Urothelium cell line (cell line): ENCODE measurements at regions not wholly inside any gene's neighbourhood (a gene's known extent, or its start where the extent isn't known, plus 50 kb on each side); places are given as distances from the start of the nearest gene placed in this dataset.

Source experiments
- DNase-seq: peaks from one replicate; pipeline ENCODE4 v3.0.0; 2011; ENCODE audit warnings: low spot score, mixed read lengths
- FAIRE-seq: peaks from 2 replicates; lab custom pipeline; 2011; peaks lifted over from hg19 to GRCh38; lab: Jason Lieb, UNC

DNA sequence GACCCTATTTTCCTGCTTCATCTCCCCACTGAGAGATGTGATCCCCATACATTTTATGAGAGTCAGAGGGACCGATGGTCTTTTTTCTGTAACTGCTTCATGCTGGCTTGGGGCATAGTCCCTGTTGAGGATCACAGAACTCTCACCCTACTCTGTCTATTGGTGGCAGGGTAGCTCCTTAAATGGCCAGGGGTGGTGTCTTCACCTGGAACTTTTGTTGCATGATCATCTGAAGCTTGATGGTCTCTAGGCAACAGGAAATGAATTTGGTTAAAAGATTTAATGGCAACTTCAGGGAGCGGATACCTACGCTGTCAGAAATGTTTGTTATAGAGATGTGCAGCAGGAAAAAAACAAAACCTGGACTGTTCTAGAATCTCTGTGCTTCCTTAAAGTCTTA, 87.0 kb upstream of the GLIS3 start:
- FAIRE-seq (no peak), DNase-seq (no peak)

DNA sequence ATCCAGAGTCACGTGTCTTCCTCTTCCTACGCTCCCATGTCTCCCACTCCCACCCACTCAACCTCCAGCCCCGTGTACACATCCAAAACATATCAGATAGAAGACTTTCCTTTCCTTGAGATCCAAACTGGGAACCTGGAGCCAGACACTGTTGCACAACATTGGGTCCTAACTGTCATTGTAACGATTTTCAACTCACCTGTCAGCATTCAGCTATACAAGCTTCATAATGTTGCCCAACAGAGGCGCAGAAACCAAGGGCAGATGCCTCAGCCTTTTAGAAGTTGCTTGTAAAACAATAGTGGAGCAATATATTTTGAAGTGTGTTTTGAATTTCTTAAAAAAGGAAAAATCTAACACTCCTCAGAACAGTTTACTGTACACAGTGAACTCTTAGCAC, 84.9 kb upstream of the GLIS3 start:
- no peak for FAIRE-seq
- DNase-seq, result no peak

DNA sequence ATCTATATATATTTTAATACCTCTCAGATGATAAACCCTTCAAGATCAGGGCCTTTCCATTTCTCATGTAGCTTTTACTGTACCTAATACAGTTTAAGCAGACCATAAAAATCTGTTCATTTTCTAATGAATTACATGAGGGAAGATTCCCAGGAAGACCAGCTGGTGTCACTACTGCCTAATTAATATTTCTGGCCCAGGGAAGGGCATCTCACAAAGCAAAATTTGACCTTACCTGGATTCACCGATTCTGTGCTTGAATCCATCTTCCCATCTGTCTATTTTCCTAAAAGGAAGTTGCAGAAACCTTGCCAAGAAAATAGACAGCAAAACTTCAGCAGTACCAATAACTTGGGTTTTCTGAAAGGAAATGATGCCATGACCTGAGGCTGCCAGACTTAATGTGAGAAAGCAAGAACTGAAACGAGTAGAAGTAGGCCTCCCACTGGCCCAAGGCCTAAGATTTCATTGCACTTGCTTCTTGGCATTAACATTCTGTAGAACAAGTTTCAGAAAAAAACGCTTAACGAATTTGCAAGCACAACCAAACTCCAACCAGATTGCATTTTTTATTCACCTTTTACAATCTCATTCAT, 83.0 kb upstream of the GLIS3 start:
- DNase-seq, result no peak
- no peak for FAIRE-seq

DNA sequence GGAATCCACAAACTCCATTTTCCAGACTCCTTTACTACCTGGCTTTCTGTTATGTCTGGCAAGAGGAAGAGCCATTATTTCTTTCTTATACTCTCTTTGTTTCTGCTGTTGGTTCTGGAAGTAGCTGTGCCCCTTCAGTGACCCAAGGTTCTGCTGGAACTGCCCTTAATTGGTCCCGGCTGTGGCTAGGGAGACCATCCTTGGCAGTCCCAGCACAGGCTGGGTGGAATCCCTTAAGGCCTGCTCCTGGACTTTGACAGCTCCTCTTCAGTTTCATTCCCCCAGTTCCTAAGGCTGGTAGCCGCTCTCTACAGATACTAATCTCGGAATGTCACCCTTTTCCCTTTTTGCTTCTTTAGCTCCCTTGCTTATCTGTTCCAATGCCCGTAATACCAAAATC, 81.9 kb upstream of the GLIS3 start:
- DNase-seq, result no peak
- FAIRE-seq, result no peak

DNA sequence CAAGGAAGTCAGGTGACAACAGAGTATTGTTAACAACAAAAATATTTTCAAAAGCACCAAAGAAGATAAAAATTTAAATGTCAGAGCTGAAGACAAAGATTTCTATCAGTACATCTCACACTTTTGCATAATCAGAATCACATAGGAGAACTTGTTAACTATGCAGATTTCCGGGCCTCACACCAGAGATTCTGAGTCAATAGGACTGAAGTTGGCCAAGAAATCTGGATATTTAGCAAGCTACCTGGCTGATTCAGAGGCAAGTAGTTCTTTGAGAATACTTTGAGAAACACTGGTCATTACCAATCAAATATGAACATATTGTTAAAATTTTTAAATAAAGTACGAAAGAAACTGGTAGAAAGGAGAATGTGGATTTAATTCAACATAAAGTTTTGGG, 80.5 kb upstream of the GLIS3 start:
- FAIRE-seq (no peak), DNase-seq (no peak)

DNA sequence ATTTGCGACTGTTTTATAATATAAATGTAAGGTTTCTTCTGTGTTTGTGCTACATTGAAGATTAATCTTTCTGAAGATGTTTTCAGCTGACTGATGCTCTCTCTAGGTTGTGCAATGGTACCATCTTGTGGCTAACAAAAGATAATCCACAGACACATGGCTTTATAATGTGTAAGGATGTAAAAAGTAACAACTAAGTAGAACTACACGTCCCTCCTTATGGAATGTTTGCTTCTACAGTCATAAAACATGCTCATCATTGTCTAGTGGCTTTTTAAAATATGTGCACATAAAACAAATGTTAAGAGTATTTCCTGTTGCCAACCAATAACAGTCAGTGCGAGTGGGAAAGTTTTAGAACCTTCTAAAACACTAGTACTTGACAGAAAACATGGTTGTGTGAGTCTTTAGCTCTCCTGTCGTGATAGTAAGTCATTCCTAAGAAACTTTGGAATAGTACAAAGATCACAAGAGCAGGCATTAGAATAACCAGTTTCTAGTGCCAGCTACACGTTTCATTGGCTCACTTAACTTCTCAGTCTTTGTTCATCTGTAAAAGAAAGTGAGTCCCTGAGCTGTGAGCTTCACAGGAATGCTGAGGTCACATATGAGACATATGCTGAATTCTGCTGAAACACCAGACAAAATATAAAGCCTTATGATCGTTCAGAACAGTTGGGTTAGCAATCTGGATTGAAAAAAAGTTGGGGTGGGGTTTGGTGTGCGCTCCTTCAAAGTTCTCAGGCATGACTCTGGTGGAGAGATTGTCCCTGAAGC, 75.7 kb upstream of the GLIS3 start:
- no peak for FAIRE-seq

DNA sequence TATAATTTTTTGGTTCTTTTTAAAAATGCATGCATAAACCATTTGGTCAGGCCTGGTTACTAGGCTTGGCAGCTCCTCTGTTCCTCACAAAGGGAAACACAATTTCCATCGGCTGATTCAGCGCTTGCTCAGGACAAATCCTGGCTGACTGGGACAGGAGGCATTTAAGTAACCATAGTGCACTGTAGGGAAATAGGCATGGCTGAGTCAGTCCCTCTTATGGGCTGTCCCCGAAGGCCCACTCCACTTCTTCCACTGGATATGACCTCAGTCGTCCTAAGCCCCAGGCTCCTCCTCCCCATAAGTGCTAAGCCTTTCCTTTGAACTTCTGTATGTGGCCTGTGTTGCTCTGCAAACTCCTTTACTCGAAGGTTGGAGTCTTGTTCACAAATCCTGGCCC, 71.2 kb upstream of the GLIS3 start:
- FAIRE-seq, result no peak

More for the DNA sequence above, 75.7 kb upstream of the GLIS3 start:
- DNase-seq, result peak; percentile 23

DNA sequence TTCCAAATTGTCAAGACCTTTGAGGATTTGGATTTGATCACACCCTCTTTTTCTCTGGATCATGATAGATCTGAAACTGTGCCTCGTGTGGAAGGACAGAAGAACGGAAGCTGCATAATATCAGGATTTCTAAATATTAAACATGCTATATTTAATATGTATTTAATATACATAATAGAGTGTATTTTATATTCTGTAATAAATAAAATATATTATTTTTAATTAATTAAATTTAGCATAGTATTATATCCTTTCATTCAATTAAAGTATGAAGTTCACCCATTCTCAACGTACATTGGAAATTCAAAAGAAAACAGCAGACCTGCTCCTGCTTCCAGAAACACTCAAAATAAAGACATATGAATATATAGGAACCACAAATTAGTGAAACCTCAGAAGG, 70.6 kb upstream of the GLIS3 start:
- FAIRE-seq, result no peak
- DNase-seq, result no peak

More for the DNA sequence above, 71.2 kb upstream of the GLIS3 start:
- DNase-seq, result peak; percentile 9

DNA sequence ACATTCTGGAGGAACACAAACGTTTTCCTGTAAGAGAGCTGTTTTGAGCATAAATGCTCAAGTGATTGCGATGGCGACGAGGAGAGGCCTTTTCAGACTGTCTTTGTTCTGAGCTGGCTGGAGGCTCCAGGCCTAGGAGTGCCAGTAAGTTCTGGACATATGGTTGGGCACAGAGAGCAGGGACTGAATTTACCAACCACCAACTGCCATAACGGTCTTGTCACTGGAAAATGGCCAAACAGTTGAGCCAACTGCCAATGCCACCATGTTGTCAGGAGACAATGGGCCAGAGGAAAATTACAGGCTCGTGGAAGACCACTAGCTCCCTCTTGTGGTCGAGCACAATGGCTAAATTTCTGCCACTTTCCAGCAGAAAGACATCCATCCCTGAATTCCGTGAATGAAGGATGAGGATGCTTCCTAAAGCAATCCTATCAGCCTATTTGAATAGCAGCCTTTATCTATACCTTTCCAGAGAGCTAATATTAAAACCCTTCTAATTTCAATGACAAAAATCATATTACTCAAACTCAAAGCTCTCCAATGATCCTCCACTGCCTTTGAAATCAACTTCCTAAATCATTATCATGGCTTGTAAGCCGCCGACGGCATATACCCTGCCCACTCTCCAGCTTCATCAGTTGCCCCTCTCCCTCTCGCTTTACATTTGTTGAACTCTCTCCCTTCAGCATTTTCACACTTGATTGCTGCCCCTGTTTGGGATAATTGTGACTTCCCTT, 66.9 kb upstream of the GLIS3 start:
- peak; percentile 48 for DNase-seq

DNA sequence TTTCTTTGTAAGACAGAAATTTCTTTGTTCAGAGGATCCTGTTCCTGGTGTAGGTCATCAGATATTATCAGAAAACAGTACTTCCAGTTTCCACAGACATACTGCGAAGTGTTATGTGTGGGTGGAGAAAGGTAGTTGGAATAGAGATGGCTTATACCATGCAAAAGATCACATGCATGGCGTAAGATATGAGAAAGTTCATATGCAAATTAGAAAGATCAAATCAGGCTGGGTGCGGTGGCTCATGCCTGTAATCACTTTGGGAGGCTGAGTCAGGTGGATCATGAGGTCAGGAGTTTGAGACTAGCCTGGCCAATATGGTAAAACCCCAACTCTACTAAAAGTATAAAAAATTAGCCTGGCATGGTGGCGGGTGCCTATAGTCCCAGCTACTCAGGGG, 65.2 kb upstream of the GLIS3 start:
- DNase-seq (no peak), FAIRE-seq (no peak)

More for the DNA sequence above, 66.9 kb upstream of the GLIS3 start:
- FAIRE-seq, result no peak

DNA sequence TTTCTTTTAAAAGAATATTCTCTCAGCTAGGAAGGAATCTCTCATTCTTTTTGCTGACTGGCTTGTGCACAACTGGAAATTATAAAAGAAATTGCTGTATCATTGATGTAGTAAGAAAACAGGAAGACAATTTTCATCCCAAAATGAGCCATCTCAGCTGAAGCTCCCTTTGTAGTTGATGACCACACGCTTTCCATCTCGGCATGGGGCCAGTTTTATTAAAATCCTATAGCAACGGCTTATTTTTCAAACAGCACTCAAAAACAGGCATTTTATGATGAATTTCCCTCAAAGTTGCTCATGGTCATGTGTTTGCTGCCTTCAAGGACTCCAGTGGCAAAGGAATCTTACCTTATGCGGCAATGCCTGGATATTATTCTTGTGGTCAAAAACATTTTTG, 62.4 kb upstream of the GLIS3 start:
- no peak for FAIRE-seq

DNA sequence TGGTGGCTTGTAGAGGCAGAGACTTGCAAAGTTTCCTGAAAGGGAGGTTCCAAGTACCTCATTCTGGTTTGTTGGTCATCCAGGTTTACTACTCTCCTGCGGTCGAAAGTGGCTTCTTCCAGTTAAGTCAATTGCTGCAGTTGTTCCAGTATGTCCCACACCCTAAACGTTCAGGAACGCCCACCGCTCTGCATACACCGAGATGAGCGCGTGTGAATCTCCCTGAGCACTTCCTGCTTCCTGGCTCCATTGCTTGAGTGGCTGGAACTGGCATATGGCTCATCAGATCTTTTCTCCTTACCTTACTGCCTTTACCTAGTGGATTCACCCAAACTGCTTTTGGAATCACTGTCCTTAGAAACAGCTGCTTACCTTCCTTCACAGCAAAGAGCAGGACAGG, 59.1 kb upstream of the GLIS3 start:
- no peak for DNase-seq

More for the DNA sequence above, 62.4 kb upstream of the GLIS3 start:
- DNase-seq, result no peak

DNA sequence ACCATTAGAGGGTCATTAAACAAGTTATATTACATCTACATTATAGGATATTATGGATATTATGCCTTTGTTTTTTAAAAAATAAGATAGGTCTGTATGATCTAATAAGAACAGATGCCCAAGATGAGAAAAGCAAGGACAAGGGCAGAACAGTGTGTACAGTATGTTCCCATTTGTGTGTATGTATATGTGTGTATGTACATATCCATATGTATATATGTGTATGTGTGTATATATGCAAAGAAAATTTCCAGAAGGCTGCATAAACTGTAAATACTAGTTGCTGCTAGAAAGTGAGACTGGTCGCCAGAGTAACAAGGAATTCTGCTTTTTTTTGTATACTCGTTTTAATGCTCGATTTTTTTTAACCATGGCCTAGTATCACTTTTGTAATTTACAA, 58.1 kb upstream of the GLIS3 start:
- DNase-seq, result no peak
- no peak for FAIRE-seq

More for the DNA sequence above, 59.1 kb upstream of the GLIS3 start:
- FAIRE-seq, result no peak

DNA sequence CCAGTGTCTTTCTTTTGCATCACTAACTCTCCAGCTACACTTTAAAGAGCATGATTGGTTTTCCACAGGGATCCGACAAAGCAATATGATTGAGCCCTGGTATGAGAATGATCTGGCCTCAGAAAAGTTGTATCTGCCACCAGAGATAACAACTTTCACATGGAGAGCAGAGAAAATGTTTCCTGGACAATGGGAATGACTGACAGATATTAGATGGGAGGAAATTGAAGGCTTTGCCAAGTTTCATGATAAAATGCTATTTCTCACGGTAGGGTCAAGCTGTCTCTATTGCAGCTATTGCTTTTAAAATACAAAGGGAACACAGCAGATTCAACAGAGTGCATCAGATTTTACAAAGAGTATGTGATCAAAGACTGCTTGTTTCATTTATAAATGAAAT, 56.4 kb upstream of the GLIS3 start:
- FAIRE-seq (no peak), DNase-seq (no peak)

DNA sequence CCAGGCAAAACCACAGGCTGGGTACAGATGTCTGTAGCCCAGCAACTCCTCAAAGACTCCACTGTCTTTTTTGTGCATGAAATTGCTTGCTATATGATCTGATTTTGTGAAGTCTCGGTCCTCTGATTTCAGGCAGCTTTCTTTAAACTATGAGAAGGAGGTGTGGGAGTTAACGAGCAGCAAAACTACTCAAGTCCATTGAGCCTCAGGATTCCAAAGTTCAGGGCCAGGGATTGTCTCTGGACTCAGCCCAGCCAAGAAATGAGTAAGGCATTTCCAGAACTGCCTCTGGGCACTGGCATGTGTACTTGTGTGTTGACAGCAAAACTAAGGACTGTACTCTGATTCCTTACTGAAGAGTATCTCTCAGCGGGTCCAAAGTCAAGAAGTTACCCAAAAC, 53.4 kb upstream of the GLIS3 start:
- DNase-seq, result no peak

DNA sequence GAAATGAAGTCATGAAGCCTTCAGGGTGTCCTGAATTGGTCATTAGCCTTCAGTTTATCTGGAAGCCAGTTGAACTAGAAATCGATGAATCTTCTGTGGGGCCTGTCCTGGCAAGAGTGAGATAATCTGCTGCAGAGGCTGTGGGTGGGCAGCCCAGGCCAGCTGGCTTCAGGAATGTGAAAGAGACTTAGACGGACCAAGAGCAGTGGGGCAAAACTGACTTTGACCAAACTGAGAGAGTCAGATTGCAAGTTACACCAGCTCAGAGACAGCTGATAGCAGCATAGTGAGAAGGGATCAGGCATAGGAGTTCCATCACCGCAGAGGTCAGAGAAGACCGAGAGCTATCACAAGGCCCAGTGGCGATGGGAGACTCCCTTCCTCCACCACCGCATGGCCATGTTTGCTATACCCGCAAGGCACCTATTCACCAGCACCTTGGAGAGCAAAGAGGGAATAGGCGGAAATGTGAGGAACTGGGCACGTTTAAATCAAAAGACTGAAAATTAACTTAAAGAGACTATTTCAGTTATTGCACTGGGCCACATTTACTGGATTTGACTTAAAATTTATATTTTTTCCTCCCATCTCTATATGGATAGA, 50.0 kb upstream of the GLIS3 start:
- DNase-seq (no peak), FAIRE-seq (no peak)

More for the DNA sequence above, 53.4 kb upstream of the GLIS3 start:
- no peak for FAIRE-seq
